H1 (cell line): ENCODE measurements at regions not wholly inside any gene's neighbourhood (a gene's known extent, or its start where the extent isn't known, plus 50 kb on each side); places are given as distances from the start of the nearest gene placed in this dataset.

Experiments used
- CBX8 ChIP-seq: fragments of 300-800, 300-1000 bp; sonication (generic); IDR thresholded peaks from 2 replicates; pipeline ENCODE4 v1.7.1; 2016; ENCODE audit warnings: low read depth, low read length, borderline replicate concordance
- CHD1 ChIP-seq: IDR thresholded peaks from 2 replicates; pipeline ENCODE4 v1.6.1; 2012; ENCODE audit warnings: low read depth, low read length, improper control_type of control experiment
- CHD2 ChIP-seq: IDR thresholded peaks from 2 replicates; pipeline ENCODE4 v1.6.1; 2012; ENCODE audit warnings: low read length, improper control_type of control experiment
- JUND ChIP-seq: IDR thresholded peaks from 2 replicates; pipeline ENCODE4 v1.6.1; 2011; ENCODE audit warnings: mild to moderate bottlenecking, improper control_type of control experiment, low read length
- NANOG ChIP-seq: IDR thresholded peaks from 2 replicates; pipeline ENCODE4 v1.6.1; 2011; ENCODE audit warnings: low read length, low read depth, mild to moderate bottlenecking, inconsistent platforms; ENCODE audit not compliant: insufficient read depth, poor library complexity, severe bottlenecking
- TF ChIP-seq, protein P1 (sequence below): fragments of 300-600 bp; sonication (generic); IDR thresholded peaks from 2 replicates; pipeline ENCODE4 v1.7.1; 2012; ENCODE audit warnings: low read length, moderate library complexity, mild to moderate bottlenecking, inconsistent platforms; ENCODE audit not compliant: insufficient replicate concordance
- TF ChIP-seq, protein P2 (sequence below): IDR thresholded peaks from 2 replicates; pipeline ENCODE4 v1.6.1; 2012; ENCODE audit warnings: low read length, inconsistent platforms

DNA sequence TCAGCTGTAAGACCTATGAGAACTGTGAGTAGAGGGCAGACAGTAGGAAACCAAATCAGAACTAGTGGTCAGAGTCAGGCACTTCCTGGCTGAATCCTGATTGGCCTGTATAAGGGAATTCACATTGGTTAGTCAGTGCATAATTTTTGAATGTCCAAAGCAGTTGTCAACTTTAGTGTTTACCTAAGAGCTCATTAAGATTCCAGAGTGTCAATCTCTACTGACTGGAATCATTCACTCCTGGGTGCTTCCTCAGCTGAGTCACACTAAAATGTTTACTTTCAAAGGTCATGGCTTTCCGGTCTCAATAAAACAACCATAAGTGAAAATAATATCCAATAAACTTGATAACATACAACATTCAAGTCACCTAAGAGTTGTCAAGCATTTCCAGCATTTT, 306.1 kb downstream of the C11orf87 start (continued):
- TF ChIP-seq, protein P1, sequence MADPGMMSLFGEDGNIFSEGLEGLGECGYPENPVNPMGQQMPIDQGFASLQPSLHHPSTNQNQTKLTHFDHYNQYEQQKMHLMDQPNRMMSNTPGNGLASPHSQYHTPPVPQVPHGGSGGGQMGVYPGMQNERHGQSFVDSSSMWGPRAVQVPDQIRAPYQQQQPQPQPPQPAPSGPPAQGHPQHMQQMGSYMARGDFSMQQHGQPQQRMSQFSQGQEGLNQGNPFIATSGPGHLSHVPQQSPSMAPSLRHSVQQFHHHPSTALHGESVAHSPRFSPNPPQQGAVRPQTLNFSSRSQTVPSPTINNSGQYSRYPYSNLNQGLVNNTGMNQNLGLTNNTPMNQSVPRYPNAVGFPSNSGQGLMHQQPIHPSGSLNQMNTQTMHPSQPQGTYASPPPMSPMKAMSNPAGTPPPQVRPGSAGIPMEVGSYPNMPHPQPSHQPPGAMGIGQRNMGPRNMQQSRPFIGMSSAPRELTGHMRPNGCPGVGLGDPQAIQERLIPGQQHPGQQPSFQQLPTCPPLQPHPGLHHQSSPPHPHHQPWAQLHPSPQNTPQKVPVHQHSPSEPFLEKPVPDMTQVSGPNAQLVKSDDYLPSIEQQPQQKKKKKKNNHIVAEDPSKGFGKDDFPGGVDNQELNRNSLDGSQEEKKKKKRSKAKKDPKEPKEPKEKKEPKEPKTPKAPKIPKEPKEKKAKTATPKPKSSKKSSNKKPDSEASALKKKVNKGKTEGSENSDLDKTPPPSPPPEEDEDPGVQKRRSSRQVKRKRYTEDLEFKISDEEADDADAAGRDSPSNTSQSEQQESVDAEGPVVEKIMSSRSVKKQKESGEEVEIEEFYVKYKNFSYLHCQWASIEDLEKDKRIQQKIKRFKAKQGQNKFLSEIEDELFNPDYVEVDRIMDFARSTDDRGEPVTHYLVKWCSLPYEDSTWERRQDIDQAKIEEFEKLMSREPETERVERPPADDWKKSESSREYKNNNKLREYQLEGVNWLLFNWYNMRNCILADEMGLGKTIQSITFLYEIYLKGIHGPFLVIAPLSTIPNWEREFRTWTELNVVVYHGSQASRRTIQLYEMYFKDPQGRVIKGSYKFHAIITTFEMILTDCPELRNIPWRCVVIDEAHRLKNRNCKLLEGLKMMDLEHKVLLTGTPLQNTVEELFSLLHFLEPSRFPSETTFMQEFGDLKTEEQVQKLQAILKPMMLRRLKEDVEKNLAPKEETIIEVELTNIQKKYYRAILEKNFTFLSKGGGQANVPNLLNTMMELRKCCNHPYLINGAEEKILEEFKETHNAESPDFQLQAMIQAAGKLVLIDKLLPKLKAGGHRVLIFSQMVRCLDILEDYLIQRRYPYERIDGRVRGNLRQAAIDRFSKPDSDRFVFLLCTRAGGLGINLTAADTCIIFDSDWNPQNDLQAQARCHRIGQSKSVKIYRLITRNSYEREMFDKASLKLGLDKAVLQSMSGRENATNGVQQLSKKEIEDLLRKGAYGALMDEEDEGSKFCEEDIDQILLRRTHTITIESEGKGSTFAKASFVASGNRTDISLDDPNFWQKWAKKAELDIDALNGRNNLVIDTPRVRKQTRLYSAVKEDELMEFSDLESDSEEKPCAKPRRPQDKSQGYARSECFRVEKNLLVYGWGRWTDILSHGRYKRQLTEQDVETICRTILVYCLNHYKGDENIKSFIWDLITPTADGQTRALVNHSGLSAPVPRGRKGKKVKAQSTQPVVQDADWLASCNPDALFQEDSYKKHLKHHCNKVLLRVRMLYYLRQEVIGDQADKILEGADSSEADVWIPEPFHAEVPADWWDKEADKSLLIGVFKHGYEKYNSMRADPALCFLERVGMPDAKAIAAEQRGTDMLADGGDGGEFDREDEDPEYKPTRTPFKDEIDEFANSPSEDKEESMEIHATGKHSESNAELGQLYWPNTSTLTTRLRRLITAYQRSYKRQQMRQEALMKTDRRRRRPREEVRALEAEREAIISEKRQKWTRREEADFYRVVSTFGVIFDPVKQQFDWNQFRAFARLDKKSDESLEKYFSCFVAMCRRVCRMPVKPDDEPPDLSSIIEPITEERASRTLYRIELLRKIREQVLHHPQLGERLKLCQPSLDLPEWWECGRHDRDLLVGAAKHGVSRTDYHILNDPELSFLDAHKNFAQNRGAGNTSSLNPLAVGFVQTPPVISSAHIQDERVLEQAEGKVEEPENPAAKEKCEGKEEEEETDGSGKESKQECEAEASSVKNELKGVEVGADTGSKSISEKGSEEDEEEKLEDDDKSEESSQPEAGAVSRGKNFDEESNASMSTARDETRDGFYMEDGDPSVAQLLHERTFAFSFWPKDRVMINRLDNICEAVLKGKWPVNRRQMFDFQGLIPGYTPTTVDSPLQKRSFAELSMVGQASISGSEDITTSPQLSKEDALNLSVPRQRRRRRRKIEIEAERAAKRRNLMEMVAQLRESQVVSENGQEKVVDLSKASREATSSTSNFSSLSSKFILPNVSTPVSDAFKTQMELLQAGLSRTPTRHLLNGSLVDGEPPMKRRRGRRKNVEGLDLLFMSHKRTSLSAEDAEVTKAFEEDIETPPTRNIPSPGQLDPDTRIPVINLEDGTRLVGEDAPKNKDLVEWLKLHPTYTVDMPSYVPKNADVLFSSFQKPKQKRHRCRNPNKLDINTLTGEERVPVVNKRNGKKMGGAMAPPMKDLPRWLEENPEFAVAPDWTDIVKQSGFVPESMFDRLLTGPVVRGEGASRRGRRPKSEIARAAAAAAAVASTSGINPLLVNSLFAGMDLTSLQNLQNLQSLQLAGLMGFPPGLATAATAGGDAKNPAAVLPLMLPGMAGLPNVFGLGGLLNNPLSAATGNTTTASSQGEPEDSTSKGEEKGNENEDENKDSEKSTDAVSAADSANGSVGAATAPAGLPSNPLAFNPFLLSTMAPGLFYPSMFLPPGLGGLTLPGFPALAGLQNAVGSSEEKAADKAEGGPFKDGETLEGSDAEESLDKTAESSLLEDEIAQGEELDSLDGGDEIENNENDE, result no peak
- TF ChIP-seq, protein P2, sequence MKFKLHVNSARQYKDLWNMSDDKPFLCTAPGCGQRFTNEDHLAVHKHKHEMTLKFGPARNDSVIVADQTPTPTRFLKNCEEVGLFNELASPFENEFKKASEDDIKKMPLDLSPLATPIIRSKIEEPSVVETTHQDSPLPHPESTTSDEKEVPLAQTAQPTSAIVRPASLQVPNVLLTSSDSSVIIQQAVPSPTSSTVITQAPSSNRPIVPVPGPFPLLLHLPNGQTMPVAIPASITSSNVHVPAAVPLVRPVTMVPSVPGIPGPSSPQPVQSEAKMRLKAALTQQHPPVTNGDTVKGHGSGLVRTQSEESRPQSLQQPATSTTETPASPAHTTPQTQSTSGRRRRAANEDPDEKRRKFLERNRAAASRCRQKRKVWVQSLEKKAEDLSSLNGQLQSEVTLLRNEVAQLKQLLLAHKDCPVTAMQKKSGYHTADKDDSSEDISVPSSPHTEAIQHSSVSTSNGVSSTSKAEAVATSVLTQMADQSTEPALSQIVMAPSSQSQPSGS, result no peak
- TF ChIP-seq CHD1 (no peak), JUND (no peak), NANOG (no peak), CBX8 (no peak), CHD2 (no peak)
